HepG2 (cell line): ENCODE measurements at regions not wholly inside any gene's neighbourhood (a gene's known extent, or its start where the extent isn't known, plus 50 kb on each side); places are given as distances from the start of the nearest gene placed in this dataset.
A peak's percentile ranks its signal among the peaks of the same experiment; 100 is the strongest.

Source experiments
- CREM ChIP-seq, 2 experiments: sonication (generic) in 1 of 2; formaldehyde crosslinking in 1 of 2; IDR thresholded peaks; 2 replicates each; pipeline versions ENCODE4 v1.4.0 to v1.6.1; 2016 to 2020; ENCODE audit warnings: antibody characterized with exemption in 1 of 2, mild to moderate bottlenecking in 1 of 2, missing genetic modification reagents in 1 of 2
- DPF2 ChIP-seq: sonication (generic); formaldehyde crosslinking; IDR thresholded peaks from 2 replicates; pipeline ENCODE4 v1.4.0; 2020; ENCODE audit warnings: mild to moderate bottlenecking, low read depth, missing genetic modification reagents, borderline replicate concordance
- KDM6A ChIP-seq: IDR thresholded peaks from 2 replicates; pipeline ENCODE4 v1.6.1; 2016; ENCODE audit warnings: low read depth
- NR3C1 ChIP-seq: sonication (generic); formaldehyde crosslinking; IDR thresholded peaks from 2 replicates; pipeline ENCODE4 v1.4.0; 2020; ENCODE audit warnings: missing genetic modification reagents
- SNAPC2 ChIP-seq: sonication (generic); formaldehyde crosslinking; IDR thresholded peaks from 2 replicates; pipeline ENCODE4 v1.8.1; 2022; ENCODE audit warnings: mild to moderate bottlenecking, missing genetic modification reagents
- SUZ12 ChIP-seq: fragments of 150-350 bp; IDR thresholded peaks from 2 replicates; pipeline ENCODE4 v1.6.1; 2014; ENCODE audit warnings: low read depth, low read length
- XRCC5 ChIP-seq: fragments of 200-400 bp; formaldehyde crosslinking; optimal IDR thresholded peaks from 2 replicates; pipeline ENCODE3; 2017; ENCODE audit warnings: mild to moderate bottlenecking, low read length
- YY1 ChIP-seq: IDR thresholded peaks from 2 replicates; pipeline ENCODE4 v1.6.1; 2011; ENCODE audit warnings: low read length, low read depth, moderate library complexity, mild to moderate bottlenecking; ENCODE audit not compliant: insufficient read depth, insufficient replicate concordance
- ZNF383 ChIP-seq: sonication (generic); formaldehyde crosslinking; IDR thresholded peaks from 2 replicates; pipeline ENCODE4 v1.4.0; 2020; ENCODE audit warnings: missing genetic modification reagents, mild to moderate bottlenecking, borderline replicate concordance
- ZNF546 ChIP-seq: sonication (generic); formaldehyde crosslinking; conservative IDR thresholded peaks from 2 replicates; pipeline ENCODE4 v1.8.1; 2023; ENCODE audit warnings: mild to moderate bottlenecking, missing genetic modification reagents
- ZNF674 ChIP-seq: sonication (generic); formaldehyde crosslinking; IDR thresholded peaks from 2 replicates; pipeline ENCODE4 v1.5.0; 2020; ENCODE audit warnings: low read depth, mild to moderate bottlenecking, missing genetic modification reagents
- ZNF883 ChIP-seq: sonication (generic); formaldehyde crosslinking; IDR thresholded peaks from 2 replicates; pipeline ENCODE4 v1.5.1; 2020; ENCODE audit warnings: mild to moderate bottlenecking, missing genetic modification reagents; ENCODE audit errors: not compliant biosample characterization
- TF ChIP-seq, protein P1 (sequence below): sonication (generic); formaldehyde crosslinking; IDR thresholded peaks from 2 replicates; pipeline ENCODE4 v1.4.0; 2020; ENCODE audit warnings: missing genetic modification reagents, borderline replicate concordance
- TF ChIP-seq, protein P2 (sequence below): conservative IDR thresholded peaks from 2 replicates; pipeline ENCODE4 v1.6.1; 2018; ENCODE audit warnings: missing genetic modification reagents
- TF ChIP-seq, protein P3 (sequence below): sonication (generic); formaldehyde crosslinking; IDR thresholded peaks from 2 replicates; pipeline ENCODE4 v1.8.1; 2023; ENCODE audit warnings: missing genetic modification reagents, inconsistent platforms, borderline replicate concordance
- TF ChIP-seq, protein P4 (sequence below), 2 experiments: sonication (generic) in 1 of 2; formaldehyde crosslinking in 1 of 2; IDR thresholded peaks; 2 replicates each; pipeline versions ENCODE4 v1.6.1 to v1.9.0; 2014 to 2022; ENCODE audit warnings: antibody characterized with exemption in 1 of 2, borderline replicate concordance in 1 of 2, inconsistent platforms in 1 of 2, low read depth in 1 of 2, missing genetic modification reagents in 1 of 2

DNA sequence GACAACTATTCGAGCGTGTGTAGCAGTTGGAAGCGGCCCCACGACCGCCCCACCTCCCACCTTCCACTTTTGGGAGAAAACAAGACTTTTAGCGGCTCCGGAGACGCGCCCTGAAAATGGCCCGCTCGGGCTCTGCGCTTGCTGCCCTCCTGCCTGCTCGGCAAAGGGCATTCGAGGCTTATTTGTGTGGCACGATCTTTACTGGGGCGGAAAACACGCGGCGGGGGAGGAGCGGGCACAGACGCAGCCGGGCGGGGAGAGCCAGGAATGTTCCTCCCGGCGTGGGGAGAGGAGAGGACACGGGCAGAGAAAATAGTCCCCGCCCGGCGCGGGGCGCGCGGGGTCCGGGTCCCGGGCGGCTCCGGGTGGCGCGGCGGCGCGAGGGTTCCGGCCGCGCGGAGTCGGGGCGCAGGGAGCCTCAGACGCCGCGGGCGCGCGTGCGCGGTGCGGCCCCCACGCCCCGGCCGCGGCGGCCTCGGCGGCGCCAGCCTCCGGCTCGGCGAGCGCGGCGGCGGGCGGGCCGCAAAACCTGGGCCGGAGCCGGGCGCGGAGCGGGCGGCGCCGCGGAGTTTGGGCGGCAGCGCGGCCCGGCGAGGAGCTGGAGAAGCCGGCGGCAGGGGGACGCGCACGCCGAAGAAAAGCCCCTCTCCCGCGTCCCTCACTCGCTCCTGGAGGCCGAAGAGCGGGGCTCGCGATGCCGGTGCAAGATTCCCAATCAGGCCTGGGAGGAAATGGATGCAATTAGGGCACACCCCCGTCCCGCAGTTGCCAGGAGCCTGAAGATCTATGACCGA is 90.0 kb upstream of the ARID1B start (continued):
- TF ChIP-seq, protein P1, sequence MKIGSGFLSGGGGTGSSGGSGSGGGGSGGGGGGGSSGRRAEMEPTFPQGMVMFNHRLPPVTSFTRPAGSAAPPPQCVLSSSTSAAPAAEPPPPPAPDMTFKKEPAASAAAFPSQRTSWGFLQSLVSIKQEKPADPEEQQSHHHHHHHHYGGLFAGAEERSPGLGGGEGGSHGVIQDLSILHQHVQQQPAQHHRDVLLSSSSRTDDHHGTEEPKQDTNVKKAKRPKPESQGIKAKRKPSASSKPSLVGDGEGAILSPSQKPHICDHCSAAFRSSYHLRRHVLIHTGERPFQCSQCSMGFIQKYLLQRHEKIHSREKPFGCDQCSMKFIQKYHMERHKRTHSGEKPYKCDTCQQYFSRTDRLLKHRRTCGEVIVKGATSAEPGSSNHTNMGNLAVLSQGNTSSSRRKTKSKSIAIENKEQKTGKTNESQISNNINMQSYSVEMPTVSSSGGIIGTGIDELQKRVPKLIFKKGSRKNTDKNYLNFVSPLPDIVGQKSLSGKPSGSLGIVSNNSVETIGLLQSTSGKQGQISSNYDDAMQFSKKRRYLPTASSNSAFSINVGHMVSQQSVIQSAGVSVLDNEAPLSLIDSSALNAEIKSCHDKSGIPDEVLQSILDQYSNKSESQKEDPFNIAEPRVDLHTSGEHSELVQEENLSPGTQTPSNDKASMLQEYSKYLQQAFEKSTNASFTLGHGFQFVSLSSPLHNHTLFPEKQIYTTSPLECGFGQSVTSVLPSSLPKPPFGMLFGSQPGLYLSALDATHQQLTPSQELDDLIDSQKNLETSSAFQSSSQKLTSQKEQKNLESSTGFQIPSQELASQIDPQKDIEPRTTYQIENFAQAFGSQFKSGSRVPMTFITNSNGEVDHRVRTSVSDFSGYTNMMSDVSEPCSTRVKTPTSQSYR (CRISPR knock-in tag) = peak; percentile 66; the same call in 1 of the 2 replicates
- TF ChIP-seq, protein P2, sequence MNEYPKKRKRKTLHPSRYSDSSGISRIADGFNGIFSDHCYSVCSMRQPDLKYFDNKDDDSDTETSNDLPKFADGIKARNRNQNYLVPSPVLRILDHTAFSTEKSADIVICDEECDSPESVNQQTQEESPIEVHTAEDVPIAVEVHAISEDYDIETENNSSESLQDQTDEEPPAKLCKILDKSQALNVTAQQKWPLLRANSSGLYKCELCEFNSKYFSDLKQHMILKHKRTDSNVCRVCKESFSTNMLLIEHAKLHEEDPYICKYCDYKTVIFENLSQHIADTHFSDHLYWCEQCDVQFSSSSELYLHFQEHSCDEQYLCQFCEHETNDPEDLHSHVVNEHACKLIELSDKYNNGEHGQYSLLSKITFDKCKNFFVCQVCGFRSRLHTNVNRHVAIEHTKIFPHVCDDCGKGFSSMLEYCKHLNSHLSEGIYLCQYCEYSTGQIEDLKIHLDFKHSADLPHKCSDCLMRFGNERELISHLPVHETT = peak; percentile 71; the same call in 1 of the 2 replicates
- no peak for TF ChIP-seq NR3C1
- TF ChIP-seq SNAPC2 = 0 out of 2 replicates have a peak, but pooled peaks have one; percentile 65
- no peak for TF ChIP-seq ZNF383 (CRISPR knock-in tag)
- TF ChIP-seq, protein P3, sequence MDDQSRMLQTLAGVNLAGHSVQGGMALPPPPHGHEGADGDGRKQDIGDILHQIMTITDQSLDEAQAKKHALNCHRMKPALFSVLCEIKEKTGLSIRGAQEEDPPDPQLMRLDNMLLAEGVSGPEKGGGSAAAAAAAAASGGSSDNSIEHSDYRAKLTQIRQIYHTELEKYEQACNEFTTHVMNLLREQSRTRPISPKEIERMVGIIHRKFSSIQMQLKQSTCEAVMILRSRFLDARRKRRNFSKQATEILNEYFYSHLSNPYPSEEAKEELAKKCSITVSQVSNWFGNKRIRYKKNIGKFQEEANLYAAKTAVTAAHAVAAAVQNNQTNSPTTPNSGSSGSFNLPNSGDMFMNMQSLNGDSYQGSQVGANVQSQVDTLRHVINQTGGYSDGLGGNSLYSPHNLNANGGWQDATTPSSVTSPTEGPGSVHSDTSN = no peak
- peak; percentile 79 for TF ChIP-seq ZNF883
- no peak for TF ChIP-seq DPF2 (CRISPR knock-in tag)
- 0 out of 2 replicates have a peak, but pooled peaks have one; percentile 65 for TF ChIP-seq CREM (IDR thresholded peaks at IDR 0.05)
- TF ChIP-seq CREM (CRISPR knock-in tag; IDR thresholded peaks at IDR 0.05) = no peak
- TF ChIP-seq, protein P4, sequence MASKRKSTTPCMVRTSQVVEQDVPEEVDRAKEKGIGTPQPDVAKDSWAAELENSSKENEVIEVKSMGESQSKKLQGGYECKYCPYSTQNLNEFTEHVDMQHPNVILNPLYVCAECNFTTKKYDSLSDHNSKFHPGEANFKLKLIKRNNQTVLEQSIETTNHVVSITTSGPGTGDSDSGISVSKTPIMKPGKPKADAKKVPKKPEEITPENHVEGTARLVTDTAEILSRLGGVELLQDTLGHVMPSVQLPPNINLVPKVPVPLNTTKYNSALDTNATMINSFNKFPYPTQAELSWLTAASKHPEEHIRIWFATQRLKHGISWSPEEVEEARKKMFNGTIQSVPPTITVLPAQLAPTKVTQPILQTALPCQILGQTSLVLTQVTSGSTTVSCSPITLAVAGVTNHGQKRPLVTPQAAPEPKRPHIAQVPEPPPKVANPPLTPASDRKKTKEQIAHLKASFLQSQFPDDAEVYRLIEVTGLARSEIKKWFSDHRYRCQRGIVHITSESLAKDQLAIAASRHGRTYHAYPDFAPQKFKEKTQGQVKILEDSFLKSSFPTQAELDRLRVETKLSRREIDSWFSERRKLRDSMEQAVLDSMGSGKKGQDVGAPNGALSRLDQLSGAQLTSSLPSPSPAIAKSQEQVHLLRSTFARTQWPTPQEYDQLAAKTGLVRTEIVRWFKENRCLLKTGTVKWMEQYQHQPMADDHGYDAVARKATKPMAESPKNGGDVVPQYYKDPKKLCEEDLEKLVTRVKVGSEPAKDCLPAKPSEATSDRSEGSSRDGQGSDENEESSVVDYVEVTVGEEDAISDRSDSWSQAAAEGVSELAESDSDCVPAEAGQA (IDR thresholded peaks at IDR 0.05; ENCODE audit: low read depth) = no peak; the same call in 1 of the 2 replicates
- TF ChIP-seq, protein P4 (CRISPR knock-in tag; IDR thresholded peaks at IDR 0.05; ENCODE audit: borderline replicate concordance) = no peak
- TF ChIP-seq ZNF674 (CRISPR knock-in tag) = no peak
- no peak for TF ChIP-seq SUZ12
- peak; percentile 75; the same call in 1 of the 2 replicates for TF ChIP-seq ZNF546 (CRISPR knock-in tag)
- TF ChIP-seq XRCC5 = peak; percentile 26
- TF ChIP-seq YY1 = peak; percentile 78
- TF ChIP-seq KDM6A (CRISPR knock-in tag) = no peak
